DMS53 (cell line): ENCODE measurements at regions not wholly inside any gene's neighbourhood (a gene's known extent, or its start where the extent isn't known, plus 50 kb on each side); places are given as distances from the start of the nearest gene placed in this dataset.
A peak's percentile ranks its signal among the peaks of the same experiment; 100 is the strongest.

Experiments used
- DNase-seq: peaks from one replicate; lab custom pipeline; 2025; lab: John Stamatoyannopoulos, UW

GRCh38 chr15:70473581-70474370 lies 289.6 kb downstream of the UACA start:
- no peak for DNase-seq

GRCh38 chr15:70471517-70471916 lies 291.8 kb downstream of the UACA start:
- DNase-seq, result no peak

GRCh38 chr15:70470556-70471191 lies 292.7 kb downstream of the UACA start:
- DNase-seq, result no peak

- DNase-seq, result no peak
These were observed 293.5 kb downstream of the UACA start for GRCh38 chr15:70469651-70470555.

GRCh38 chr15:70469182-70469581 lies 294.2 kb downstream of the UACA start:
- no peak for DNase-seq

- peak; percentile 84 for DNase-seq
These were observed 296.3 kb downstream of the UACA start for GRCh38 chr15:70466895-70467529.

- DNase-seq, result peak; percentile 64
These were observed 297.1 kb downstream of the UACA start for GRCh38 chr15:70466305-70466704.

- no peak for DNase-seq
These were observed 297.5 kb downstream of the UACA start for GRCh38 chr15:70465812-70466211.

- no peak for DNase-seq
These were observed 299.9 kb downstream of the UACA start for GRCh38 chr15:70463453-70463834.

- no peak for DNase-seq
These were observed 301.4 kb downstream of the UACA start for GRCh38 chr15:70461992-70462391.

- DNase-seq, result no peak
These were observed 302.3 kb downstream of the UACA start for GRCh38 chr15:70461017-70461416.

GRCh38 chr15:70459312-70459711 lies 304.0 kb downstream of the UACA start:
- DNase-seq, result no peak

GRCh38 chr15:70453766-70454165 lies 309.6 kb downstream of the UACA start:
- DNase-seq, result no peak

- DNase-seq, result no peak
These were observed 310.1 kb downstream of the UACA start for GRCh38 chr15:70453238-70453637.

- DNase-seq, result peak; percentile 86
These were observed 311.3 kb downstream of the UACA start for GRCh38 chr15:70451821-70452653.

GRCh38 chr15:70450142-70450443 lies 313.3 kb downstream of the UACA start:
- no peak for DNase-seq

GRCh38 chr15:70449311-70450141 lies 313.8 kb downstream of the UACA start:
- no peak for DNase-seq

GRCh38 chr15:70447928-70448698 lies 315.2 kb downstream of the UACA start:
- no peak for DNase-seq

GRCh38 chr15:70447521-70447920 lies 315.8 kb downstream of the UACA start:
- no peak for DNase-seq

GRCh38 chr15:70447081-70447480 lies 316.3 kb downstream of the UACA start:
- DNase-seq, result no peak
